CD4-positive, alpha-beta memory T cell (primary cell): ENCODE measurements at regions not wholly inside any gene's neighbourhood (a gene's known extent, or its start where the extent isn't known, plus 50 kb on each side); places are given as distances from the start of the nearest gene placed in this dataset.

Experiments
- CTCF ChIA-PET: fragments of 350-600 bp; sonication (Branson Sonifier 250); formaldehyde crosslinking; loops from one replicate; lab custom pipeline; 2021; ENCODE audit warnings: inconsistent platforms; ENCODE audit not compliant: partially characterized antibody; lab: Charles Lee
- POLR2A ChIA-PET: fragments of 350-600 bp; sonication (Branson Sonifier 250); formaldehyde crosslinking; loops from one replicate; lab custom pipeline; 2021; ENCODE audit not compliant: partially characterized antibody; lab: Charles Lee
- DNase-seq, 5 donors: peaks; one replicate each; pipeline versions ENCODE4 v3.0.0 to v3.0.0-alpha.2; 2020 to 2022; ENCODE audit warnings: mixed read lengths in 1 of 5
- H3K27ac ChIP-seq: one replicate; pipeline ENCODE4 v1.7.0; 2013; ENCODE audit warnings: low read depth, low read length
- H3K27me3 ChIP-seq: 2 replicates; pipeline ENCODE4 v1.7.0; 2013; ENCODE audit warnings: mild to moderate bottlenecking, low read length, moderate library complexity; ENCODE audit not compliant: insufficient read depth
- H3K36me3 ChIP-seq: 2 replicates; pipeline ENCODE4 v1.7.0; 2013; ENCODE audit warnings: mild to moderate bottlenecking, low read length, moderate library complexity; ENCODE audit not compliant: insufficient read depth
- H3K4me1 ChIP-seq: 2 replicates; pipeline ENCODE4 v1.7.0; 2013; ENCODE audit warnings: mild to moderate bottlenecking, low read length, moderate library complexity; ENCODE audit not compliant: insufficient read depth
- H3K4me3 ChIP-seq, 2 donors: one replicate each; pipeline ENCODE4 v1.7.0; 2013; ENCODE audit warnings: low read length in 2 of 2, mild to moderate bottlenecking in 1 of 2
- H3K9me3 ChIP-seq, 2 donors: one replicate each; pipeline ENCODE4 v1.7.0; 2013; ENCODE audit warnings: low read length in 2 of 2, control low read depth in 1 of 2; ENCODE audit not compliant: control insufficient read depth in 1 of 2
- H3K27ac Mint-ChIP-seq, 7 donors: one replicate each; pipeline ENCODE4 v1.8.0; 2020 to 2021; ENCODE audit warnings: mixed read lengths in 7 of 7, mild to moderate bottlenecking in 6 of 7, inconsistent platforms in 3 of 7, moderate library complexity in 3 of 7
- H3K27me3 Mint-ChIP-seq, 2 donors: one replicate each; pipeline ENCODE4 v1.8.0; 2020 to 2021; ENCODE audit warnings: mixed read lengths in 2 of 2
- H3K36me3 Mint-ChIP-seq, 2 donors: one replicate each; pipeline ENCODE4 v1.8.0; 2020 to 2021; ENCODE audit warnings: mixed read lengths in 2 of 2, inconsistent platforms in 1 of 2, mild to moderate bottlenecking in 1 of 2
- H3K4me1 Mint-ChIP-seq, 4 donors: one replicate each; pipeline ENCODE4 v1.8.0; 2020 to 2021; ENCODE audit warnings: mixed read lengths in 4 of 4, mild to moderate bottlenecking in 1 of 4
- H3K4me3 Mint-ChIP-seq, 8 donors: one replicate each; pipeline ENCODE4 v1.8.0; 2020 to 2021; ENCODE audit warnings: mixed read lengths in 8 of 8, mild to moderate bottlenecking in 7 of 8, moderate library complexity in 6 of 8, inconsistent platforms in 3 of 8
- H3K9me3 Mint-ChIP-seq, 8 donors: one replicate each; pipeline ENCODE4 v1.8.0; 2020 to 2021; ENCODE audit warnings: mixed read lengths in 8 of 8, mild to moderate bottlenecking in 5 of 8, inconsistent platforms in 3 of 8, moderate library complexity in 1 of 8
- intact Hi-C: fragments of 100-400 bp; cut with micrococcal nuclease; formaldehyde crosslinking; loops from one replicate; pipeline ENCODE4 v1.15.1; 2023

GRCh38 chr6:78597966-78598365, 269.4 kb upstream of the IRAK1BP1 start:
- Mint-ChIP-seq H3K4me3 (no peak overlapping the region), H3K36me3 (no peaks in the 10 kb centered on the region), H3K27ac (no peak overlapping the region), H3K27me3 (no peaks in the 10 kb centered on the region), H3K4me1 (no peaks in the 10 kb centered on the region), H3K9me3 (peaks cover 0 to 3% (median 0%) of the 10 kb centered on the region in 8 donors)
- Histone ChIP-seq H3K4me1 (no peaks in the 10 kb centered on the region), H3K27me3 (no peaks in the 10 kb centered on the region), H3K9me3 (no peaks in the 10 kb centered on the region), H3K36me3 (no peaks in the 10 kb centered on the region), H3K4me3 (no peak overlapping the region), H3K27ac (no peak overlapping the region)
- intact Hi-C loops, result no loop called here
- POLR2A ChIA-PET, result no interaction called here
- CTCF ChIA-PET, result interaction anchor here (1.5 kb wide), 1 partner anchor 18 kb away, joined by 3 read pairs; no protein-coding TSS in a partner anchor
- no peak for DNase-seq

DNA sequence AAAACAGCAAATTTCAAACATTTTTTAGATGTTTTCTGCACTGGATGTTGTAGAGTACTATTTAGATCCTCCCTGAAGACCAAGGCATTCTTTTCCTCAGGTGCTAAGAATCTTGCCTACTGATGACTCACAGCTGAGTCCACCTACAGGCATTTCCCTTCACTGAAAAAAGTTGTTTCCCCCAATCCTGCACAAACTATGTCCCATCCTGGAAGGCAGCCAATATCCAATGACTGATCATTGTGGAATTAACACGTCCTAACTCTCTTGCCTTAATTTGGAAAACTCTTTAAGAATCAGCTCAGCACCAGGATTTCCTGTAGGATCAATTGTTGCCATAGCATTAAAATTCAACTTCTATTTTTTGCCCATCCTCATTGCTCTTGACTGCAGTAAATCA, 268.4 kb upstream of the IRAK1BP1 start:
- no peak overlapping the region for H3K27ac Mint-ChIP-seq
- H3K27me3 Mint-ChIP-seq, result no peaks in the 10 kb centered on the region
- H3K4me1 Mint-ChIP-seq, result no peaks in the 10 kb centered on the region
- no peaks in the 10 kb centered on the region for H3K36me3 ChIP-seq
- H3K9me3 ChIP-seq, result no peaks in the 10 kb centered on the region
- no peak overlapping the region for H3K4me3 Mint-ChIP-seq
- H3K4me3 ChIP-seq, result no peak overlapping the region
- H3K36me3 Mint-ChIP-seq, result no peaks in the 10 kb centered on the region
- H3K27me3 ChIP-seq, result no peaks in the 10 kb centered on the region
- no peak for DNase-seq
- H3K9me3 Mint-ChIP-seq, result peaks cover 0 to 3% (median 0%) of the 10 kb centered on the region in 8 donors
- H3K4me1 ChIP-seq, result no peaks in the 10 kb centered on the region
- H3K27ac ChIP-seq, result no peak overlapping the region
- POLR2A ChIA-PET, result no interaction called here
- CTCF ChIA-PET, result interaction anchor here (0.7 kb wide), 1 partner anchor 11 kb away, joined by 5 read pairs; no protein-coding TSS in a partner anchor
- intact Hi-C loops, result no loop called here

- ChIA-PET POLR2A (no interaction called here), CTCF (no interaction called here)
- Histone ChIP-seq H3K36me3 (no peaks in the 10 kb centered on the region), H3K4me3 (no peak overlapping the region), H3K27me3 (no peaks in the 10 kb centered on the region), H3K4me1 (no peaks in the 10 kb centered on the region), H3K9me3 (no peaks in the 10 kb centered on the region), H3K27ac (no peak overlapping the region)
- no peak for DNase-seq
- Mint-ChIP-seq H3K36me3 (no peaks in the 10 kb centered on the region), H3K27ac (no peak overlapping the region), H3K4me3 (no peak overlapping the region), H3K4me1 (no peaks in the 10 kb centered on the region), H3K27me3 (no peaks in the 10 kb centered on the region), H3K9me3 (peaks cover 0 to 3% (median 0%) of the 10 kb centered on the region in 8 donors)
- intact Hi-C loops, result no loop called here
These were observed 267.8 kb upstream of the IRAK1BP1 start for GRCh38 chr6:78599526-78599925.

DNA sequence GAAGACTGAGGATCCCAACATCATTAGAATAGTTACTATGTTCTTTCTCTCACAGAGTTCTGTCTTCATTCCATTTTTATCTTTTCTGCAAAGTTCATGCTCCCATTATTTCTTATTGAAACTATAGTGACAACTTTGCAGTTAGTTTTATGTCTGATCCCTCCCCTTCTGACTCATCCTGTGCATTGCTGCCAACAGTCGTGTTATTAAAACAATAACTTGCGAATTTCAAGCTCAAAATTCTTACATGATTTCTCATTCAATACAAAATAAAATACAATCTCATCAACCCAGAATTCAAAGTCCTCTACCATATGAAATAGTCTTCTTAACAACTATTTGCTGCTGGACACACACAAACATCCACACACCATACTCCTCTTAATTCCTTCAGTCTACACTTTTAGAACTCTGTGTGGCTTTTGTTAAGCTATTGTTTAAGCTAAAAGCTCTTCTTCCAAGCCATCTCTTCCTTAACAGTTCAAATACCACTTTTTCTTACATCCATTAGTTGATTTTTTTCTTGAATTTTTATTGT, 261.4 kb upstream of the IRAK1BP1 start:
- no peak overlapping the region for H3K4me3 Mint-ChIP-seq
- Histone ChIP-seq H3K27me3 (no peaks in the 10 kb centered on the region), H3K4me3 (no peak overlapping the region), H3K27ac (no peak overlapping the region), H3K4me1 (no peaks in the 10 kb centered on the region), H3K9me3 (no peaks in the 10 kb centered on the region), H3K36me3 (no peaks in the 10 kb centered on the region)
- H3K36me3 Mint-ChIP-seq, result no peaks in the 10 kb centered on the region
- no peak for DNase-seq
- ChIA-PET CTCF (no interaction called here), POLR2A (no interaction called here)
- intact Hi-C loops, result no loop called here
- H3K4me1 Mint-ChIP-seq, result no peaks in the 10 kb centered on the region
- H3K27me3 Mint-ChIP-seq, result no peaks in the 10 kb centered on the region
- peak overlapping the region in 1 of 7 donors; percentile 12 for H3K27ac Mint-ChIP-seq
- H3K9me3 Mint-ChIP-seq, result no peaks in the 10 kb centered on the region

GRCh38 chr6:78607189-78607588, 260.2 kb upstream of the IRAK1BP1 start:
- intact Hi-C loops, result no loop called here
- POLR2A ChIA-PET, result no interaction called here

GRCh38 chr6:78611102-78611620, 256.2 kb upstream of the IRAK1BP1 start:
- intact Hi-C loops, result no loop called here
- no peak for DNase-seq
- Mint-ChIP-seq H3K4me3 (no peak overlapping the region), H3K27me3 (no peaks in the 10 kb centered on the region), H3K36me3 (no peaks in the 10 kb centered on the region), H3K9me3 (peaks cover 0 to 2% (median 0%) of the 10 kb centered on the region in 8 donors), H3K27ac (no peak overlapping the region), H3K4me1 (no peaks in the 10 kb centered on the region)
- no peaks in the 10 kb centered on the region for H3K27me3 ChIP-seq
- H3K4me3 ChIP-seq, result no peak overlapping the region
- H3K36me3 ChIP-seq, result no peaks in the 10 kb centered on the region
- H3K9me3 ChIP-seq, result no peaks in the 10 kb centered on the region
- ChIA-PET CTCF (no interaction called here), POLR2A (no interaction called here)
- H3K4me1 ChIP-seq, result no peaks in the 10 kb centered on the region
- no peak overlapping the region for H3K27ac ChIP-seq

More at GRCh38 chr6:78607189-78607588, 260.2 kb upstream of the IRAK1BP1 start:
- Mint-ChIP-seq H3K4me1 (no peaks in the 10 kb centered on the region), H3K9me3 (no peaks in the 10 kb centered on the region), H3K4me3 (no peak overlapping the region), H3K27ac (peak overlapping the region in 1 of 7 donors; percentile 13), H3K27me3 (no peaks in the 10 kb centered on the region), H3K36me3 (no peaks in the 10 kb centered on the region)
- Histone ChIP-seq H3K27ac (no peak overlapping the region), H3K36me3 (no peaks in the 10 kb centered on the region), H3K27me3 (no peaks in the 10 kb centered on the region), H3K4me1 (no peaks in the 10 kb centered on the region), H3K4me3 (no peak overlapping the region), H3K9me3 (no peaks in the 10 kb centered on the region)
- no peak for DNase-seq
- CTCF ChIA-PET, result no interaction called here

- Mint-ChIP-seq H3K36me3 (no peaks in the 10 kb centered on the region), H3K4me1 (no peaks in the 10 kb centered on the region), H3K9me3 (peaks cover 0 to 2% (median 0%) of the 10 kb centered on the region in 8 donors), H3K4me3 (no peak overlapping the region), H3K27ac (no peak overlapping the region), H3K27me3 (no peaks in the 10 kb centered on the region)
- no peak for DNase-seq
- H3K27ac ChIP-seq, result no peak overlapping the region
- H3K4me3 ChIP-seq, result no peak overlapping the region
- H3K27me3 ChIP-seq, result no peaks in the 10 kb centered on the region
- intact Hi-C loops, result loop anchor here (2.0 kb wide), 1 partner anchor 1145 kb away; no protein-coding TSS in a partner anchor
- H3K9me3 ChIP-seq, result no peaks in the 10 kb centered on the region
- ChIA-PET CTCF (no interaction called here), POLR2A (no interaction called here)
- no peaks in the 10 kb centered on the region for H3K4me1 ChIP-seq
- no peaks in the 10 kb centered on the region for H3K36me3 ChIP-seq
These were observed 255.4 kb upstream of the IRAK1BP1 start for GRCh38 chr6:78611886-78612480.
